ENCODE measurements at regions not wholly inside any gene's neighbourhood (a gene's known extent, or its start where the extent isn't known, plus 50 kb on each side); places are given as distances from the start of the nearest gene placed in this dataset.

GRCh38 chr1:232522189-232522588, 107.7 kb downstream of the SIPA1L2 start:
- DNase-seq (no peak), ATAC-seq (ENCODE audit: poor library complexity) (no peak)
- Mint-ChIP-seq H3K4me1 (ENCODE audit: low read depth) (no peaks in the 10 kb centered on the region), H3K27ac (no peak overlapping the region), H3K36me3 (ENCODE audit: low read depth) (no peaks in the 10 kb centered on the region), H3K27me3 (peaks cover 4% of the 10 kb centered on the region), H3K9me3 (no peaks in the 10 kb centered on the region), H3K4me3 (no peak overlapping the region)
- no peak overlapping the region for H3K4me3 ChIP-seq (ENCODE audit: low read length)
- H3K36me3 ChIP-seq (ENCODE audit: insufficient read depth, low read length) = no peaks in the 10 kb centered on the region
- ChIA-PET CTCF (no interaction called here), POLR2A (no interaction called here)
- no peak for TF ChIP-seq CTCF (IDR thresholded peaks at IDR 0.05)
- no peak overlapping the region for H3K27ac ChIP-seq (ENCODE audit: low read depth in 1 of 2, low read length in 2 of 2)
- peaks cover 4% of the 10 kb centered on the region for H3K4me1 ChIP-seq (ENCODE audit: insufficient read depth, low read length)
- intact Hi-C loops (cut with DNase I, micrococcal nuclease) = no loop called here
- no peaks in the 10 kb centered on the region for H3K27me3 ChIP-seq (ENCODE audit: control insufficient read depth in 1 of 2, insufficient read depth in 2 of 2, low read length in 2 of 2)
- H3K9me3 ChIP-seq (ENCODE audit: control insufficient read depth in 1 of 2, insufficient read depth in 1 of 2, low read length in 2 of 2) = no peaks in the 10 kb centered on the region

- ATAC-seq (ENCODE audit: poor library complexity) = no peak
- Mint-ChIP-seq H3K27me3 (peaks cover 4% of the 10 kb centered on the region), H3K9me3 (no peaks in the 10 kb centered on the region)
Measured at GRCh38 chr1:232521660-232522059, 108.3 kb downstream of the SIPA1L2 start.

GRCh38 chr1:232519186-232519585, 110.7 kb downstream of the SIPA1L2 start:
- H3K27ac ChIP-seq (ENCODE audit: low read depth in 1 of 2, low read length in 2 of 2) = no peak overlapping the region
- TF ChIP-seq CTCF (IDR thresholded peaks at IDR 0.05) = no peak
- no peaks in the 10 kb centered on the region for H3K27me3 ChIP-seq (ENCODE audit: control insufficient read depth in 1 of 2, insufficient read depth in 2 of 2, low read length in 2 of 2)
- H3K36me3 ChIP-seq (ENCODE audit: insufficient read depth, low read length) = no peaks in the 10 kb centered on the region
- H3K9me3 Mint-ChIP-seq = no peaks in the 10 kb centered on the region
- H3K9me3 ChIP-seq (ENCODE audit: control insufficient read depth in 1 of 2, insufficient read depth in 1 of 2, low read length in 2 of 2) = no peaks in the 10 kb centered on the region
- H3K4me3 Mint-ChIP-seq = no peak overlapping the region
- no peaks in the 10 kb centered on the region for H3K4me1 ChIP-seq (ENCODE audit: insufficient read depth, low read length)
- ChIA-PET POLR2A (no interaction called here), CTCF (no interaction called here)
- H3K4me3 ChIP-seq (ENCODE audit: low read length) = no peak overlapping the region
- no peaks in the 10 kb centered on the region for H3K4me1 Mint-ChIP-seq (ENCODE audit: low read depth)
- no peaks in the 10 kb centered on the region for H3K36me3 Mint-ChIP-seq (ENCODE audit: low read depth)
- H3K27me3 Mint-ChIP-seq = peaks cover 4% of the 10 kb centered on the region
- no peak for DNase-seq
- intact Hi-C loops (cut with DNase I, micrococcal nuclease) = no loop called here
- no peak for ATAC-seq (ENCODE audit: poor library complexity)
- no peak overlapping the region for H3K27ac Mint-ChIP-seq

More at GRCh38 chr1:232521660-232522059, 108.3 kb downstream of the SIPA1L2 start:
- no peaks in the 10 kb centered on the region for H3K27me3 ChIP-seq (ENCODE audit: control insufficient read depth in 1 of 2, insufficient read depth in 2 of 2, low read length in 2 of 2)
- Mint-ChIP-seq H3K4me3 (no peak overlapping the region), H3K4me1 (ENCODE audit: low read depth) (no peaks in the 10 kb centered on the region), H3K27ac (no peak overlapping the region), H3K36me3 (ENCODE audit: low read depth) (no peaks in the 10 kb centered on the region)
- no peak overlapping the region for H3K4me3 ChIP-seq (ENCODE audit: low read length)
- ChIA-PET CTCF (no interaction called here), POLR2A (no interaction called here)
- no peak for TF ChIP-seq CTCF (IDR thresholded peaks at IDR 0.05)
- no peak overlapping the region for H3K27ac ChIP-seq (ENCODE audit: low read depth in 1 of 2, low read length in 2 of 2)
- intact Hi-C loops (cut with DNase I, micrococcal nuclease) = no loop called here
- no peak for DNase-seq
- H3K4me1 ChIP-seq (ENCODE audit: insufficient read depth, low read length) = peaks cover 4% of the 10 kb centered on the region
- no peaks in the 10 kb centered on the region for H3K9me3 ChIP-seq (ENCODE audit: control insufficient read depth in 1 of 2, insufficient read depth in 1 of 2, low read length in 2 of 2)
- H3K36me3 ChIP-seq (ENCODE audit: insufficient read depth, low read length) = no peaks in the 10 kb centered on the region
